Upper lobe of left lung (tissue), 4 donors: ENCODE measurements at regions not wholly inside any gene's neighbourhood (a gene's known extent, or its start where the extent isn't known, plus 50 kb on each side); places are given as distances from the start of the nearest gene placed in this dataset.

ENCODE experiments used
- CTCF ChIP-seq, 6 experiments: fragments of 450-650 bp in 4 of 6; fragments of 200-600 bp in 2 of 6; sonication (generic) in 2 of 6; IDR thresholded peaks; one replicate each; pipeline ENCODE4 v1.5.1; 2016 to 2019; ENCODE audit warnings: antibody characterized with exemption in 6 of 6
- POLR2AphosphoS5 ChIP-seq, 2 donors: sonication (generic); formaldehyde crosslinking; IDR thresholded peaks; one replicate each; pipeline ENCODE4 v1.5.1; 2017; ENCODE audit warnings: antibody characterized with exemption in 2 of 2

- no peak for TF ChIP-seq CTCF (IDR thresholded peaks at IDR 0.05)
- no peak for TF ChIP-seq POLR2AphosphoS5 (IDR thresholded peaks at IDR 0.05)
Observed at GRCh38 chr18:70991577-70991976, 702.7 kb downstream of the SOCS6 start.
